Right lung (tissue), 2 donors: ENCODE measurements at regions not wholly inside any gene's neighbourhood (a gene's known extent, or its start where the extent isn't known, plus 50 kb on each side); places are given as distances from the start of the nearest gene placed in this dataset.

Experiments used
- DNase-seq, 2 donors: peaks; one replicate each; pipeline ENCODE4 v3.0.0-alpha.2; 2013

DNA sequence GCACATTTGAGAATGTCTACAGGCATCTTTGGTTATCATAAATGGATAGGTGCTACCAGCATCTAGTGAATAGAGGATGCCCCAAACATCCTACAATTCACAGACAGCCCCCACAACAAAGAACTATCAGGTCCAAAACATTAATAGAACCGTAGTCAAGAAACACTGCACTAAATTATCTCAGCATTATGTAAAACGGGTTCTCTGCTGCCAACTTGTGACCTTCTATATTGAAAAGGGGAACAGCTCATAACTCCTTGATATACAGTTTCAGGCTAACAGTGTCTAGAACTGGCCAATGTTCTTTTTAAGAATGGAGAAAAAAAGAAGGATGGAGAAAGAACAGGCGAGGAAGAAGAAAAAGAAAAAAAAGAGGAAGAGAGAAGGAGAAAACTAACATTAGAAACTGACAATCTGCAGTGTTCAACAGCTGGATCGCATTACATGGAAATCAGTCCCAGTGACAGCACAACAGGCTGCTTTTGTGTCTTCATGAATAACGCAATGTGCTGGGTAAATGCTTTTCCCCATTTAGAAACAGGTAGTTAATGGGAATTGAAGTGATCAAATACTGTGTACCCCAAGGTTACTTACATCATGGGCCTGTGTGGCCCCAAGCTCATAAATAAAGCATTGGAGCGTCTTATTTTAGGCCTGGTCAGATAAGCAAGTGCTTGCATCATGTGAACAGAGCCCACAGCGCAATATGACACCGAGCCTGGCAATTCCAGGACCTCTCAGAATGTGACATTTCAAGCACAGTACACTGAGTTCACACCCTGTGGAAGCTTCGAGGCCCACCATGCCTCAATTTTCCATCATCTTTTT is 339.5 kb downstream of the DHX15 start:
- DNase-seq, result peak; percentile 62 to 64

- no peak for DNase-seq
Observed at GRCh38 chr4:24243641-24244040, 340.7 kb downstream of the DHX15 start.

GRCh38 chr4:24241511-24241910 is 342.8 kb downstream of the DHX15 start:
- DNase-seq, result no peak

GRCh38 chr4:24240655-24241054 is 343.7 kb downstream of the DHX15 start:
- no peak for DNase-seq

- DNase-seq, result no peak
Observed at GRCh38 chr4:24237709-24238108, 346.6 kb downstream of the DHX15 start.

DNA sequence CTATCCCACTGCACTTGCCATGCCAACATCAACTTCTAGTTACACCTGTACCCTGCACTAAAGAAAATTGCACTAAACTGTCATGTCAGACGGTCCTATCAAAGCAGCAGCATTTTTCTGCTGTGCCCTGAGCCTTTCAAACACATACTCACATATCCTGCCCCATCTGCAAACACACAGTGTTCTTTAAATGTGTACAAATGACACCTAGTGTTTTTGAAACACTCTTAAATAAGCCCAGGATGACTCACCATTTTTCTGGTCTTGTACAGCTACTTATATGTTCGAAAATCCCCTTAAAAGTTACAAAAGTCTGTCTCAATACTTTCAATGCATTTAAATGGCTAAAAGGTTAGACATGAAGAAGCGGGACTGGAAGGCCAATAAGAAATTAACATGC is 346.7 kb upstream of the PPARGC1A start:
- DNase-seq, result no peak

DNA sequence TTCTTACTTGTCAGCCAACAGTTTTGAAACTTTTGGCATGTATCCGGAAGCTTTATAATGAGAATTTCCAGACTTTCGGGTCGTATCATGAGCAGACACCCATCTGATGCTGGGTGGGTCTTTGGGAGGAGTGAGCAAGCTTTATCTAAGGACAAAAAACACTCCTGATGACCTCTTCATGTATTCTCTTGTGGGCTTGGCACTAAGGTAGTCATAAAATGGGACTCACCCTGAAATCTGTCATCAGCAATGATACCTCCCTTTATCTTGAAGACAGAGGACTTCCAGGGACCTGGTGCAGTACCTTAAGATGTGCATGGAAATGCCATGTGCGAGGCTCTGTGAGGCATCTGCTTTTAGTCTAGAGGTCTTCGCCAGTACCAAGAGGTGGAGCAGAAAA is 346.3 kb upstream of the PPARGC1A start:
- DNase-seq, result no peak

DNA sequence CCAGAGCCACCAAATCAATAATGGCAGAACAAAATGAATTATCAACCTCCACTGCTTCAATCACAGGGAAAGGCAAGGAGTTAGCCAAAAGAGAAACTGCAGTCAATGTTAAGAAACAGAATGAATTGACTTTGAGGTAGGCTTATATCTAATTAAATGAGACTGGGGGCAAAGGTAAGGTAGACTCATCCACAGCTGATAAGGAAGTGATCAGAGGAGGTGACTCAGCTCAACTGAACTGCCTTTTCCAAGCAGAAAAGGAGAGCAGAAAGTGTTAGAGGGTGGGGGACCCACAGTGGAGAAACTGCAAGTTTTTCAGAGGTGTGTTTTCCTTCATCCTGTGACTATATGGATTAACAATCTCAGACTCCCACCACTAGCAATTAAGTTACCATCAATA is 345.8 kb upstream of the PPARGC1A start:
- DNase-seq, result no peak

- DNase-seq, result no peak
Observed at GRCh38 chr4:24234288-24234848, 344.5 kb upstream of the PPARGC1A start.

DNA sequence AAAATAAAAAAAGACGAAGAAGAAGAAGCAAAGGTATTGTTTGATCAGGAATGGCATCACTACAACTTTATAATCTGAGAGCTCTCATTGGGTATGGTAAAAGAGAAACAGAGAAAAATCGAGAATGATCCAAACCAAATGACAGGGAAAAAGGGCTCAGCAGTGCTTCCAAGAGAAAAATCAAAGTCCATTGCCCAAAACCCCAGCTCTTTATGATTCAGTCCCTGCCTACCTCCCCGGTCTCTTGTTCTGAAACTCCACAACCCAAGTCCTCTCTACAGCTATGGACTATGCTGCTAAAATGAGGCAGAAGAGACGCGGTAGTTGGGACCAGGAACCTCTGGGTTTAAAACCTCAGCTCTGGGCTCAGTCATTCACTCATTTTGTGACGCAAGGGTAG is 341.1 kb upstream of the PPARGC1A start:
- no peak for DNase-seq

GRCh38 chr4:24229978-24230377 is 340.1 kb upstream of the PPARGC1A start:
- no peak for DNase-seq

GRCh38 chr4:24228692-24229091 is 338.8 kb upstream of the PPARGC1A start:
- DNase-seq, result no peak

- DNase-seq, result no peak
Observed at GRCh38 chr4:24226667-24227066, 336.8 kb upstream of the PPARGC1A start.

GRCh38 chr4:24226023-24226422 is 336.2 kb upstream of the PPARGC1A start:
- no peak for DNase-seq

DNA sequence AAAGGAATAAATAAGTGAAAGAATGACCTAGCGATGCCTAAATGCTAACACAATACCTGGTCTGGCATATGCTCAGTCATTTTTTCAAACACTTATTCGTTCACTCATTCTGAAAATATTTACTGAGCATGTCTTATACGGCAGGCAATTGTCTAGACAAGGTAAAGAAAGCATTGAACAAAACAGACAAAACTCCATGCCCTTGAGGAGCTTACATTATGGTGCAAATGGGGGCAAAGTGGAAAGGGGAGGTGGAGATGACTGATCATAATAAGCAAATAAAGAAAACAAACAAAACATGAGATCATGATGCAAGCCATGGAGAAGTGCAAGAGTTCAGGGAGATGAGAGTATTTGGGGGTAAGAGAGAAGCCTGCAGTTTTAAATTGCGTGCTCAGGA is 334.6 kb upstream of the PPARGC1A start:
- DNase-seq, result no peak

DNA sequence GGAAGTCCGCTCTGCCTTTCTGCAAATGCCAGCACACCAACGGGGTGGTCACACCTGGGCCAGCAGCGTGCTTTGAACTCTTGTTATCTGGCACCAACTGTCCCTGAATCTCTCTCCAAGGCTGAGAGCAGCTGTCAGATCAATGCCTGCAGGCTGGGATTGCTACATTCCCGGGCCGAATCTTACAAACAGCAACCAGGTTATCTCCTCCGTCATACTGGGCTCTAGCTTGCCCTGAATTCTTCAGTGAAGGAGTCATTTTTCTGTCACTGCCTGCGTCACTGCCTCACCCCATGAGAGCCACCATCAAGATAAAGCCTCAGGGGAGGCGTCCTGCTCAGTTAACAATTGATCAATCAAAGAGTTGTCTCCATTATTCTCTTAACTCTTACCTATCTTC is 329.4 kb upstream of the PPARGC1A start:
- DNase-seq, result no peak

- no peak for DNase-seq
Observed at GRCh38 chr4:24218566-24218965, 328.7 kb upstream of the PPARGC1A start.

GRCh38 chr4:24214796-24215195 is 324.9 kb upstream of the PPARGC1A start:
- DNase-seq, result no peak

GRCh38 chr4:24213961-24214360 is 324.1 kb upstream of the PPARGC1A start:
- no peak for DNase-seq

GRCh38 chr4:24212642-24213041 is 322.8 kb upstream of the PPARGC1A start:
- DNase-seq, result no peak

DNA sequence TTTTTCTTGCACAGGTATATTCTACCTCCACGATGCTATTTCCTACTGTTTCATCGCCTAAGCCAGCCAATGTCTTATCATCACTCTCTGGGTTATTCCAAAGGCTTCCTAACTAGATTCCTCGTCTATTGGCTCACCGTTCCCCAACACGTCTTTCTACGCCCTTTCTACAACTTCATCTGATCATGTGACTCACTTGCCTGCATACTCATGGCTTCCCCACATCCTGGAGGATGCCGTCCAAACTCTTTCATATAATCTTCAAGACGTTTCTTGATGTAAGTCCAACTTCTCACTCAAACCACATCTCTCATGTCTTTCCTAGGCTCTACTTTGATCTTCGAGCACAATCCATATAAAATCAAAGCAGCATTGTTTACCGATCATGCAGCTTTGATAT is 322.0 kb upstream of the PPARGC1A start:
- no peak for DNase-seq

DNA sequence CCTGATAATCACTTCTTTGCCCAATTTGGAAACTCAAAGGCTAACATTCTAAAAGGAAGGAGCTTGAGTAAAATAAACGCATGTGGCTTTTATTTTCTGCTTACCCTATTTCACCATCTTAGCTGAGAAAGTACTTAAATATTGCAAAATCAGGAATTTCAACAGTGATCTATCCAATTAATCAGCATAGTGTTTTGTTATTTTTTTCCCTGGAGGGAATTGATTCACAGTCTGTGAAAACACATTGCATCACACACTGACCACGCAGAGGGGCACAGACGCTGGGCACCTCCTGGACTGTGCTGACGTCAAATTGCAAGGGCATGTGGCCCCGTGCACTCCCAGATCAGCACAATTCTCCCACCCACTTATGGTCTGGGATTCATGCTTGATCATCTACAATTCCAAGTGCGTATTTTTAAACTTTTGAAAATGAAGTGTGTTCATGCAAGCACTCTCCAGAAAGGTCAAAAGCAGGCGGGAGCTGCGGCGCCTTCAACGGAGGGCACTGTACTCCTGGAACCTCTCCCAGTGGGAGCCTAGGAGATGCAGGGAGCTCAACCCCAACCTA is 320.6 kb upstream of the PPARGC1A start:
- DNase-seq, result peak; percentile 67 to 77

DNA sequence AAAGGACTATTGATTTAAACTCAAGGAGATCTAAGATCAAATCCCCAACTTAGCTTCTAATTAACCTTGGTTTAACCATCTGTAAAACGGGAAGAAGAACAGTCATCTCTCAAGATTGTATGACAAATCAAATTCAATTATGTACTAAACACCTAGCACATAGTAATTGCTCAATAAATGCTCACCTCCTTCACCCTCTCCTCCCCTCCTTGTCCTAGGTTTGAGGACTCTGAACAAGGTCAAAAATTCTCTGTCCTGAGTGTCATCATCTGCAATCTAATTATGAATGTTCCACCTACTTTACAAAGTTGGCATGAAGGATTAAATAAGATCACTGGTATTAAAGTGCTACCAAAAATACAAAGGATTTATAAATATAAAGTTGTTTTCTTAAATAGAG is 320.1 kb upstream of the PPARGC1A start:
- DNase-seq, result no peak
